ENCODE measurements at regions not wholly inside any gene's neighbourhood (a gene's known extent, or its start where the extent isn't known, plus 50 kb on each side); places are given as distances from the start of the nearest gene placed in this dataset.

DNA sequence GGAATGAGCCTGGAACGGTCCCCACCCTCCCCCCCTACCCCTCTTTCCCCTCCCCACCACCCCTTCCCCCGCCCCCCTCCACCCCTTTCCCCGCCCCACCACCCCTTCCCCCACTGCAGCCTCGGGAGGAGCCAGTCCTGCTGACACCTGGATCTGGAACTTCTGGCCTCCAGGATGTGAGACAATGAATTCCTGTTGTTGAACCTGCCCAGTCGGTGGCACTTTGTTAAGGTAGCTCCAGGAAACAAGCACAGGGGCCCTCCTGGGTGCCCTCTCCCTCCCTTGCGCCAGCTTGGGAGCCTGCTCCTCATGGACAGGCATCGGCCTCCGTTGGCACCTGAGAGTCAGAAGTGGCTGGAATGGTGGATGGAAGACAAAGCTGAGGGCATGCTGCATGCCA, 152.4 kb upstream of the FOXF1 start:
- TF ChIP-seq, protein P1, sequence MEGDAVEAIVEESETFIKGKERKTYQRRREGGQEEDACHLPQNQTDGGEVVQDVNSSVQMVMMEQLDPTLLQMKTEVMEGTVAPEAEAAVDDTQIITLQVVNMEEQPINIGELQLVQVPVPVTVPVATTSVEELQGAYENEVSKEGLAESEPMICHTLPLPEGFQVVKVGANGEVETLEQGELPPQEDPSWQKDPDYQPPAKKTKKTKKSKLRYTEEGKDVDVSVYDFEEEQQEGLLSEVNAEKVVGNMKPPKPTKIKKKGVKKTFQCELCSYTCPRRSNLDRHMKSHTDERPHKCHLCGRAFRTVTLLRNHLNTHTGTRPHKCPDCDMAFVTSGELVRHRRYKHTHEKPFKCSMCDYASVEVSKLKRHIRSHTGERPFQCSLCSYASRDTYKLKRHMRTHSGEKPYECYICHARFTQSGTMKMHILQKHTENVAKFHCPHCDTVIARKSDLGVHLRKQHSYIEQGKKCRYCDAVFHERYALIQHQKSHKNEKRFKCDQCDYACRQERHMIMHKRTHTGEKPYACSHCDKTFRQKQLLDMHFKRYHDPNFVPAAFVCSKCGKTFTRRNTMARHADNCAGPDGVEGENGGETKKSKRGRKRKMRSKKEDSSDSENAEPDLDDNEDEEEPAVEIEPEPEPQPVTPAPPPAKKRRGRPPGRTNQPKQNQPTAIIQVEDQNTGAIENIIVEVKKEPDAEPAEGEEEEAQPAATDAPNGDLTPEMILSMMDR (IDR thresholded peaks at IDR 0.05), result no peak
- TF ChIP-seq POLR2A (IDR thresholded peaks at IDR 0.05), result no peak

Measured in lower leg skin (tissue), 3 donors.